Astrocyte of the spinal cord (primary cell): ENCODE measurements at regions not wholly inside any gene's neighbourhood (a gene's known extent, or its start where the extent isn't known, plus 50 kb on each side); places are given as distances from the start of the nearest gene placed in this dataset.

Experiments
- DNase-seq: peaks from one replicate; pipeline ENCODE4 v3.0.0; 2011; ENCODE audit warnings: low read depth, low spot score
- H3K4me3 ChIP-seq: 2 replicates; pipeline ENCODE4 v1.5.1; 2011; ENCODE audit warnings: low read depth, mild to moderate bottlenecking, low read length, moderate library complexity
- in situ Hi-C: cut with HindIII; loops from 2 replicates; pipeline ENCODE4 v1.10.0; 2017; ENCODE audit warnings: low sequenced_read_pairs
- TF ChIP-seq, protein P1 (sequence below): IDR thresholded peaks from 2 replicates; pipeline ENCODE4 v1.5.1; 2012; ENCODE audit warnings: low read depth, mild to moderate bottlenecking, low read length, inconsistent platforms

GRCh38 chr2:234596696-234597575 is 100.1 kb upstream of the ARL4C start:
- no peak overlapping the region for H3K4me3 ChIP-seq
- TF ChIP-seq, protein P1, sequence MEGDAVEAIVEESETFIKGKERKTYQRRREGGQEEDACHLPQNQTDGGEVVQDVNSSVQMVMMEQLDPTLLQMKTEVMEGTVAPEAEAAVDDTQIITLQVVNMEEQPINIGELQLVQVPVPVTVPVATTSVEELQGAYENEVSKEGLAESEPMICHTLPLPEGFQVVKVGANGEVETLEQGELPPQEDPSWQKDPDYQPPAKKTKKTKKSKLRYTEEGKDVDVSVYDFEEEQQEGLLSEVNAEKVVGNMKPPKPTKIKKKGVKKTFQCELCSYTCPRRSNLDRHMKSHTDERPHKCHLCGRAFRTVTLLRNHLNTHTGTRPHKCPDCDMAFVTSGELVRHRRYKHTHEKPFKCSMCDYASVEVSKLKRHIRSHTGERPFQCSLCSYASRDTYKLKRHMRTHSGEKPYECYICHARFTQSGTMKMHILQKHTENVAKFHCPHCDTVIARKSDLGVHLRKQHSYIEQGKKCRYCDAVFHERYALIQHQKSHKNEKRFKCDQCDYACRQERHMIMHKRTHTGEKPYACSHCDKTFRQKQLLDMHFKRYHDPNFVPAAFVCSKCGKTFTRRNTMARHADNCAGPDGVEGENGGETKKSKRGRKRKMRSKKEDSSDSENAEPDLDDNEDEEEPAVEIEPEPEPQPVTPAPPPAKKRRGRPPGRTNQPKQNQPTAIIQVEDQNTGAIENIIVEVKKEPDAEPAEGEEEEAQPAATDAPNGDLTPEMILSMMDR: no peak
- in situ Hi-C loops: no loop called here
- no peak for DNase-seq

DNA sequence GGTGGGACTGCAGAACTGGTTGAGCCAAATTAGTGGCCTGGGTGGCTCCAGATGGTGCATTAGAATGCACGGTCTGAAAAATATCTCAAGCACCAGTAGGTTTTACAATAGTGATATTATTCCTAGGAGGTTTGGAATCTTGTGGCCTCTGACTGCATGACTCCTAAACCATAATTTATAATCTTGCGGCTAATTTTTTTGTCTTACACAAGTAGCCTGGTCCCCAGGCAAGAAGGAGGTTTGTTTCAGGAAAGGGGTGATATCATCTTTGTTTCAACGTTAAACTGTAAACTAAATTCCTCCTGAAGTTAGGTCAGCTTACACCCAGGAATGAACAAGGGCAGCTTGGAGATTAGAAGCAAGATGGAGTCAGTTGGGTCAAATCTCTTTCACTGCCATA is 98.9 kb upstream of the ARL4C start:
- in situ Hi-C loops: no loop called here
- no peak overlapping the region for H3K4me3 ChIP-seq
- TF ChIP-seq, protein P1: no peak
- peak; percentile 85 for DNase-seq

DNA sequence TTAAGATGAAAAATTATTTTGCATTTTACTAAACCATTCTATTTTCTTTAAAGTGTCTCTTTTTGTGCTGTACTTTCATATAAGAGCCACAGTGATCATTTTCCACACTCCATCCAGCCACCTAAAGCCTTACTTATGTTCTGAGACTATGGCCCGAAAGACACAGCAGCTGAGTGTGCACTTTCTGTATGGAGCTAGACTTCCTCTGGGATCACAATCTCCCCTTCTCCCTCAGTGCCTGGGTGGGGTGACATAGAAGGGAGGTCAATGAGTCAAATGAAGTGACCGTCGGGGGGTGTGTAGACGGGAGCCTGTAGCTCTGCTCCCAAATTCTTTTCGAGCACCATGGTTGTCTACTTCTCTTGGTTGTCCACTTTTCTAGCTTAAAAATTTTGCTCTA is 97.8 kb upstream of the ARL4C start:
- no peak overlapping the region for H3K4me3 ChIP-seq
- in situ Hi-C loops: no loop called here
- TF ChIP-seq, protein P1: no peak
- DNase-seq: no peak

DNA sequence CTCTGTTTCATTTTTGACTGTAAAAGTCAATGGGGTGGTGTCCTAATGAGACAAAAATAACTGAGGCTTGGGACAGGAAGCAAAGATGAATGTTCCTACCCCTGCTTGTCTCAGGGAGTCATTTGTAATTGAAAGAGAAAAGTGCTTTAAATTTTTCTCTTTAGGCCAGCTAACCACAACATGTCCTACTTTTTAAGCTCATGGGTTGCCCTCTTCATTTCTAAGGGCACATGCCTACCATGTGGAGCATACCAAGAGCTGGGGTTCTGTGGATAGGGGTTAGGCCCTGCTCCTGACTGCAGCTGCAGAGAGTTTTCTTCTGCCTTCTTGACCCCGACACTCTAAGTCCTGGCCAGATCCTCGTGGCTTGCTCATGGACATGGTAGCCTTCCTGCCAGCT is 96.8 kb upstream of the ARL4C start:
- peak; percentile 21 for DNase-seq
- TF ChIP-seq, protein P1: no peak
- H3K4me3 ChIP-seq: no peak overlapping the region
- in situ Hi-C loops: no loop called here

DNA sequence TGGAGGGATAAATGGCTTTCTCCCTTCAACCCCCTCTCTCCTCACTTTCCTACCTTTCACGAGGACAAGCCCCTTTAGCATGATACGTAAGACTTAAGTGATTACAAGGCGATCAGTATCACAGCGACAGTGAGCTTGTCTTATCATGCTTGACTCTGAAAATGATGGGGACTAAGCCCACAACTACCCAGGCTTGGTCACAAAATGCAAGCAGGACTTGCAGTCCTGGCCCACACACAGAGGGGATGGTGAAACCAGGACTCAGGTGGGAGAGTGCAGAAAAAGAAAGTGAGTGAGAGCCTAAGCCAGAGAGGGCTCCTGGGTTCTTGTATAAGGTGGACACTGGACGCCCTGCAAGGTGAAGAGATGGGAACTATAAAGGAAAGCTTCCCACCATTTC is 95.7 kb upstream of the ARL4C start:
- in situ Hi-C loops: no loop called here
- DNase-seq: no peak
- H3K4me3 ChIP-seq: no peak overlapping the region
- TF ChIP-seq, protein P1: no peak

- no peak overlapping the region for H3K4me3 ChIP-seq
- DNase-seq: no peak
- in situ Hi-C loops: no loop called here
- TF ChIP-seq, protein P1: no peak
Measured at GRCh38 chr2:234590076-234590475, 93.2 kb upstream of the ARL4C start.
